ENCODE measurements at regions not wholly inside any gene's neighbourhood (a gene's known extent, or its start where the extent isn't known, plus 50 kb on each side); places are given as distances from the start of the nearest gene placed in this dataset.

DNA sequence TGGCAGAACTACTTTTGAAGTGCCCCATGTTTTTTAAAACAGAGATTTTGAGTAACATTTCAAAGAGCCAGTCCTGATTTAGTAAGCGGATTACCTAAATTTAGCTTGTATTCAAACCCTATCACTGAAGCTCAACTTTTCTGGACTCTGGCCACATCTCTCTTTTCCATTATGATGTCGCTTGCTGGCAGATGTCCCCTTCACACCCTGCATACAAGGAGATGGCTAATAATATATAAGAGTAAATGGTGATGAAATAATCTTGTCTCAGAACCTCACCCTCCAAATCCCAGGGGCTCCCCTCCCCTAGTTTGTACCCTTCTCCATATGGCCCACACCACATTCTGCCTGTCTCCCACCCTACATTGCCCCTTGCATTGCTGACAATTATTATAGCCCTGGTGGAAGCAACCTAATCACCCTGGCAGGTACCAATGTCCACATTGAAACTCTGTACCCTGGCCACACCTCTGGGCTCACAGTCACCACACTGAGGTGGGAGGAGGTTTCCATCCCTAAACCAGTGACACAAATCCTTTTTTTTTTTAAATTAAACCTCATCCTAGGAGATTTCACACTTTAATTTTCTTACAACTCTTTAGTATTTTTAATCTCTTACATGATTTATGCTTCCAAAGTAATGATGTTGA, 106.0 kb upstream of the SYT6 start:
- TF ChIP-seq POLR2A (IDR thresholded peaks at IDR 0.05) (no peak), POLR2AphosphoS5 (IDR thresholded peaks at IDR 0.05) (no peak)
- TF ChIP-seq, protein P1, sequence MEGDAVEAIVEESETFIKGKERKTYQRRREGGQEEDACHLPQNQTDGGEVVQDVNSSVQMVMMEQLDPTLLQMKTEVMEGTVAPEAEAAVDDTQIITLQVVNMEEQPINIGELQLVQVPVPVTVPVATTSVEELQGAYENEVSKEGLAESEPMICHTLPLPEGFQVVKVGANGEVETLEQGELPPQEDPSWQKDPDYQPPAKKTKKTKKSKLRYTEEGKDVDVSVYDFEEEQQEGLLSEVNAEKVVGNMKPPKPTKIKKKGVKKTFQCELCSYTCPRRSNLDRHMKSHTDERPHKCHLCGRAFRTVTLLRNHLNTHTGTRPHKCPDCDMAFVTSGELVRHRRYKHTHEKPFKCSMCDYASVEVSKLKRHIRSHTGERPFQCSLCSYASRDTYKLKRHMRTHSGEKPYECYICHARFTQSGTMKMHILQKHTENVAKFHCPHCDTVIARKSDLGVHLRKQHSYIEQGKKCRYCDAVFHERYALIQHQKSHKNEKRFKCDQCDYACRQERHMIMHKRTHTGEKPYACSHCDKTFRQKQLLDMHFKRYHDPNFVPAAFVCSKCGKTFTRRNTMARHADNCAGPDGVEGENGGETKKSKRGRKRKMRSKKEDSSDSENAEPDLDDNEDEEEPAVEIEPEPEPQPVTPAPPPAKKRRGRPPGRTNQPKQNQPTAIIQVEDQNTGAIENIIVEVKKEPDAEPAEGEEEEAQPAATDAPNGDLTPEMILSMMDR (IDR thresholded peaks at IDR 0.05), result no peak

All from prostate gland (tissue), 2 donors.